MM.1S (cell line): ENCODE measurements at regions not wholly inside any gene's neighbourhood (a gene's known extent, or its start where the extent isn't known, plus 50 kb on each side); places are given as distances from the start of the nearest gene placed in this dataset.

ENCODE experiments used
- EZH2phosphoT487 ChIP-seq: fragments of 300-600 bp; sonication (generic); IDR thresholded peaks from 2 replicates; pipeline ENCODE4 v1.6.1; 2018; ENCODE audit warnings: antibody characterized with exemption, low read length
- TF ChIP-seq, protein P1 (sequence below): fragments of 300-600 bp; sonication (generic); IDR thresholded peaks from 2 replicates; pipeline ENCODE4 v1.5.1; 2016; ENCODE audit warnings: antibody characterized with exemption, low read length, mixed read lengths

DNA sequence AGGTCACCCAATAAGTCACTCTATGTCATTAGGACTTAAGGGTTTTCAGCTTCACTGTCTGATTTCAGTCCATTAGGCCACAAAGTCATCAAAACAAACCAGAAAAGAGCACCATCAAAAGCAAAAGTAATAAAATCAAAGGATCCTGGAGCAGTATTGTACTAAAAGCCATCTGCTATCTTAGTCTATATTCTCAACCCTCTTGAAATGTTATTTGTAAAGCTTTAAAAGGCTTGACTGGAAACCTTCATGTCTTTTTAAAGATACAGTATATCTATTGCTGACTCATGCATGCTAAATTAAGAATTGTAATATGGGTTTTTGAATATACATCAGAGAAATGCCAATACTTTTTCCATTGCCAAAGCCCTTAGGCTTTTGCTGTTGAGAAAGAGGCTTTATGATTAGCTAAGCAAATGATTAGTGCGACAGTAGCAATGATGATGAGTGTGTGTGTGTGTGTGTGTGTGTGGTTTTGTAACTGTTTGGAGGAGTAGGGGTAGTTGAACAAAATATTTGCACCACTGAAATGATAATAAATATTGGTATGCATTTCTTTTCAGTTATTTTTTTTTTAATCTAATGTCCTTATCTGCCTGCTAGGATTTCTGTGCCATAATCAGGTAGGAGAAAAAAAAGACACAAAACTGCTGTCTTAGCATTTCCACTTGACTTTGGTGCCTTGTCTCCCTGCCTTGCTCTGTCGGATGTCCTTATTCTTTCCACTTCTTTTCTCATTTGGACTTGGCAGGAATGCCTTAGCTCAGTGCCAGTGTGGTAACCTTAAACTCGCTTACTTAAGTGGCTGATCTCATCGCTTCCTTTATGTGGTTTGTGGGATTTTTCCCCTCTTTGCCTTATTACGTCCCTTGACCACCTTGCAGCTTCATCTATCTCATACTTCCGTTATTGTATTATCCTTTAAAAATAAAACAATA lies 119.7 kb downstream of the PCDH7 start:
- TF ChIP-seq, protein P1, sequence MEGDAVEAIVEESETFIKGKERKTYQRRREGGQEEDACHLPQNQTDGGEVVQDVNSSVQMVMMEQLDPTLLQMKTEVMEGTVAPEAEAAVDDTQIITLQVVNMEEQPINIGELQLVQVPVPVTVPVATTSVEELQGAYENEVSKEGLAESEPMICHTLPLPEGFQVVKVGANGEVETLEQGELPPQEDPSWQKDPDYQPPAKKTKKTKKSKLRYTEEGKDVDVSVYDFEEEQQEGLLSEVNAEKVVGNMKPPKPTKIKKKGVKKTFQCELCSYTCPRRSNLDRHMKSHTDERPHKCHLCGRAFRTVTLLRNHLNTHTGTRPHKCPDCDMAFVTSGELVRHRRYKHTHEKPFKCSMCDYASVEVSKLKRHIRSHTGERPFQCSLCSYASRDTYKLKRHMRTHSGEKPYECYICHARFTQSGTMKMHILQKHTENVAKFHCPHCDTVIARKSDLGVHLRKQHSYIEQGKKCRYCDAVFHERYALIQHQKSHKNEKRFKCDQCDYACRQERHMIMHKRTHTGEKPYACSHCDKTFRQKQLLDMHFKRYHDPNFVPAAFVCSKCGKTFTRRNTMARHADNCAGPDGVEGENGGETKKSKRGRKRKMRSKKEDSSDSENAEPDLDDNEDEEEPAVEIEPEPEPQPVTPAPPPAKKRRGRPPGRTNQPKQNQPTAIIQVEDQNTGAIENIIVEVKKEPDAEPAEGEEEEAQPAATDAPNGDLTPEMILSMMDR, result no peak
- no peak for TF ChIP-seq EZH2phosphoT487
